ENCODE measurements at regions not wholly inside any gene's neighbourhood (a gene's known extent, or its start where the extent isn't known, plus 50 kb on each side); places are given as distances from the start of the nearest gene placed in this dataset.

DNA sequence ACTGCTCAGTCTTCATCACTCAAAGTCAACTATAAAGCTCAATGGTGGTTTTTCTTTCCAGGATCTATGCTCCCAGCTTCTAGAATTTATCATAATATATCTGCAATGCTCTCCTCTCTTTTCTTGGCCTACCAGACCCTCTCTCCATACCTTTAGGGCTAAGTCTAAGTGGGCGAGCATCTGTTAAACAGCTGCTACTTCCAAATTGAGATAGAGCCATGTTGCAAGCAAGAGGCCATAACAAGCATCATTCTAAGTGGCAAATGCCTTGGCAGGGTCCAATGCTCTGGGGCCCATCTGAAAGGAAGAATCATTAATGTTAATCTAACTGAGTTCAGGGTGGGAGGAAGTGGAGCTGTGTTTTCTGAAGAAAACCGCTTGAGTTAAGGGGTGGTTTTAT lies 324.0 kb downstream of the TLR4 start:
- TF ChIP-seq POLR2A (IDR thresholded peaks at IDR 0.05) = no peak
- TF ChIP-seq, protein P1, sequence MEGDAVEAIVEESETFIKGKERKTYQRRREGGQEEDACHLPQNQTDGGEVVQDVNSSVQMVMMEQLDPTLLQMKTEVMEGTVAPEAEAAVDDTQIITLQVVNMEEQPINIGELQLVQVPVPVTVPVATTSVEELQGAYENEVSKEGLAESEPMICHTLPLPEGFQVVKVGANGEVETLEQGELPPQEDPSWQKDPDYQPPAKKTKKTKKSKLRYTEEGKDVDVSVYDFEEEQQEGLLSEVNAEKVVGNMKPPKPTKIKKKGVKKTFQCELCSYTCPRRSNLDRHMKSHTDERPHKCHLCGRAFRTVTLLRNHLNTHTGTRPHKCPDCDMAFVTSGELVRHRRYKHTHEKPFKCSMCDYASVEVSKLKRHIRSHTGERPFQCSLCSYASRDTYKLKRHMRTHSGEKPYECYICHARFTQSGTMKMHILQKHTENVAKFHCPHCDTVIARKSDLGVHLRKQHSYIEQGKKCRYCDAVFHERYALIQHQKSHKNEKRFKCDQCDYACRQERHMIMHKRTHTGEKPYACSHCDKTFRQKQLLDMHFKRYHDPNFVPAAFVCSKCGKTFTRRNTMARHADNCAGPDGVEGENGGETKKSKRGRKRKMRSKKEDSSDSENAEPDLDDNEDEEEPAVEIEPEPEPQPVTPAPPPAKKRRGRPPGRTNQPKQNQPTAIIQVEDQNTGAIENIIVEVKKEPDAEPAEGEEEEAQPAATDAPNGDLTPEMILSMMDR (IDR thresholded peaks at IDR 0.05) = no peak
